GM12873 (cell line): ENCODE measurements at regions not wholly inside any gene's neighbourhood (a gene's known extent, or its start where the extent isn't known, plus 50 kb on each side); places are given as distances from the start of the nearest gene placed in this dataset.

Experiments used
- TF ChIP-seq, protein P1 (sequence below): IDR thresholded peaks from 2 replicates; pipeline ENCODE4 v1.5.1; 2012; ENCODE audit warnings: low read depth, mild to moderate bottlenecking, moderate library complexity, low read length, control low read depth; ENCODE audit not compliant: insufficient read depth; ENCODE audit errors: missing control alignments

DNA sequence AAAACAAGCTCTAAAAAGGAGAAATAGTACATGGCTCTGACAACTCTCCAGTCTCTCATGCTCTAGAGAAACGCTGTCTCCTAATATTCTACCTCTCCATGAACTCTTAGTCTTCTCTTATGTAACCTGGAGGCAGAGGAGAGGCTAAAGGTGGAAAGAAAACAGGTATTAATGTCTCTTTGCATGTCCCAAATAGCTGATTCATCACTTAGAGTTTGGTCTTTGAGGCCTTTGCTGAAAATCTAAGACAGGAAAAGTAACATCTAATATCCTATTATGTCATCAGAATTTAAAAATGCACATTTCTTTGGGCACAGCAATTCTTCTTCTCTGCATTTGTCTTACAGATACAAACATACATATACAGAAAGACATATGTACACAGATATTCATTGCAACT lies 127.2 kb downstream of the DHRS2 start:
- TF ChIP-seq, protein P1, sequence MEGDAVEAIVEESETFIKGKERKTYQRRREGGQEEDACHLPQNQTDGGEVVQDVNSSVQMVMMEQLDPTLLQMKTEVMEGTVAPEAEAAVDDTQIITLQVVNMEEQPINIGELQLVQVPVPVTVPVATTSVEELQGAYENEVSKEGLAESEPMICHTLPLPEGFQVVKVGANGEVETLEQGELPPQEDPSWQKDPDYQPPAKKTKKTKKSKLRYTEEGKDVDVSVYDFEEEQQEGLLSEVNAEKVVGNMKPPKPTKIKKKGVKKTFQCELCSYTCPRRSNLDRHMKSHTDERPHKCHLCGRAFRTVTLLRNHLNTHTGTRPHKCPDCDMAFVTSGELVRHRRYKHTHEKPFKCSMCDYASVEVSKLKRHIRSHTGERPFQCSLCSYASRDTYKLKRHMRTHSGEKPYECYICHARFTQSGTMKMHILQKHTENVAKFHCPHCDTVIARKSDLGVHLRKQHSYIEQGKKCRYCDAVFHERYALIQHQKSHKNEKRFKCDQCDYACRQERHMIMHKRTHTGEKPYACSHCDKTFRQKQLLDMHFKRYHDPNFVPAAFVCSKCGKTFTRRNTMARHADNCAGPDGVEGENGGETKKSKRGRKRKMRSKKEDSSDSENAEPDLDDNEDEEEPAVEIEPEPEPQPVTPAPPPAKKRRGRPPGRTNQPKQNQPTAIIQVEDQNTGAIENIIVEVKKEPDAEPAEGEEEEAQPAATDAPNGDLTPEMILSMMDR: no peak

- TF ChIP-seq, protein P1: no peak
These were observed 130.7 kb downstream of the DHRS2 start for GRCh38 chr14:23766737-23767401.

DNA sequence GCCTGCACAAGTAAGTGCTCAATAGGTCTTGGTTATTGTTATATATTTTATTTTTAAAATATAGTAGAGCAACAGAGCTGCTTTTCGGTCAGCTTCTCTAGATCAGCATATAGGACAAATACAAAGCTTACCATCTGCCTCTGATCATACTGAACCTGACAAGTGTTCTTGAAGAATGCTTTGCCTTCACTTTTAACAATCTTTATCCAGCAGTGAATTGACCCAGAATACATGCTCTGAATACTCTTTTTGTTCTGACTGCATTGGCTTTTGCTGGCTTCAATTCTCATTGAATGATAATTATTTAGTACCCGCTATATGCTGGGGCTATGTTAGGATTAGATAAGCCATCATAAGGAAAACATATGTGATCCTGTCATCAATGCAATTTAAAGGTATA lies 137.8 kb downstream of the DHRS2 start:
- TF ChIP-seq, protein P1: no peak

DNA sequence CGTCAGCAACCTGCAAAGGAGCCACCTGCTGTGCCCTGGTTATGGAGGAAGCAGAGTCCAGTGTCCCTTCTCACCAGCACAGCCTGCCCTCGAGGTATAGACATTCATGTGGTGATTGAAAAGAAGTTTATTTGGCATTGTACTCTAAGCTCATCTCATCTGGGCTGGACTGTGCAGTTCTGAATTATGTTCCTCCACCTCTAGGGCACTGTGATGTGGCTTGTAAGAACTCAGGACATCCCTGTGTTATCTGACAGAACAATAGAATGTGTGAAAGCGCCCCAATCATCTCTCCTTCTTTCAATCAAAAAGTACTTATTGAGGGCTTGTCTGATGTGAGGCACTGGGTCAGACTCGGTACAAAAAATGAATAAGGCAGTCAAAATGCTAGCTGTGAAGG lies 140.1 kb downstream of the DHRS2 start:
- TF ChIP-seq, protein P1: no peak

- TF ChIP-seq, protein P1: no peak
These were observed 149.0 kb downstream of the DHRS2 start for GRCh38 chr14:23785208-23785607.

DNA sequence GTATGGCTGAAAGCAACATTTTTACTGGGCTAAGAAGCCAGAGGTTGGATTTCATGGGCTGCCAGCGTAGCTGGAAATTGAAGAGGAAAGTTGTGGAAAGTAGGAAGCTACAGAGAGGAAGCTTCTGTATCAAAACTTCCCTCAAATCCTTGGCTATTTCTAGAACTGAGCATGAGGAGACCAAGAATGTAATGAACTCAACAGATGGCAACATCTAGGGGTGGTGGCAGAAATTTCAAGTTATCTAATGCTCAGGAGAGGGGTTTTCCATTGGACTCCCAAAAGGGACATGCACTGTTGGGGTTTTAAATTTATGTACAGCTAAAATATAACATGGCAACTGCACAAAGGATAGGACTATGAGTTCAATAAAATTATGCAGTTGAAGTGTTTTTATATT lies 151.3 kb downstream of the DHRS2 start:
- TF ChIP-seq, protein P1: no peak

GRCh38 chr14:23789696-23790095 lies 153.5 kb downstream of the DHRS2 start:
- TF ChIP-seq, protein P1: no peak
